GM12891 (cell line): ENCODE measurements at regions not wholly inside any gene's neighbourhood (a gene's known extent, or its start where the extent isn't known, plus 50 kb on each side); places are given as distances from the start of the nearest gene placed in this dataset.

Source experiments
- DNase-seq: peaks from one replicate; pipeline ENCODE4 v3.0.0; 2011; ENCODE audit warnings: low spot score; ENCODE audit not compliant: insufficient read length
- FAIRE-seq: peaks from 2 replicates; lab custom pipeline; 2011; peaks lifted over from hg19 to GRCh38; lab: Jason Lieb, UNC
- PAX5 ChIP-seq: IDR thresholded peaks from 2 replicates; pipeline ENCODE4 v1.6.1; 2011; ENCODE audit warnings: low read length, moderate library complexity, mild to moderate bottlenecking; ENCODE audit not compliant: insufficient read depth, severe bottlenecking
- POLR2A ChIP-seq: IDR thresholded peaks from 2 replicates; pipeline ENCODE4 v1.6.1; 2011; ENCODE audit warnings: low read depth, low read length, control low read depth
- POLR2AphosphoS5 ChIP-seq: IDR thresholded peaks from 2 replicates; pipeline ENCODE4 v1.6.1; 2011; ENCODE audit warnings: low read depth, low read length, control low read depth
- POU2F2 ChIP-seq: IDR thresholded peaks from 2 replicates; pipeline ENCODE4 v1.6.1; 2011; ENCODE audit warnings: low read depth, mild to moderate bottlenecking, control low read depth, low read length, moderate library complexity
- SPI1 ChIP-seq: IDR thresholded peaks from 2 replicates; pipeline ENCODE4 v1.6.1; 2011; ENCODE audit warnings: low read depth, low read length, control low read depth
- TAF1 ChIP-seq: IDR thresholded peaks from 2 replicates; pipeline ENCODE4 v1.6.1; 2011; ENCODE audit warnings: low read depth, low read length, control low read depth

GRCh38 chr21:22128671-22129070 lies 1130.5 kb downstream of the NCAM2 start:
- TF ChIP-seq POLR2AphosphoS5 (no peak), PAX5 (no peak), SPI1 (no peak), TAF1 (no peak), POU2F2 (no peak), POLR2A (no peak)
- DNase-seq = no peak
- FAIRE-seq = no peak

GRCh38 chr21:22132358-22133071 lies 1134.3 kb downstream of the NCAM2 start:
- TF ChIP-seq POU2F2 = no peak
- no peak for TF ChIP-seq POLR2AphosphoS5
- TF ChIP-seq POLR2A = no peak
- no peak for TF ChIP-seq PAX5
- TF ChIP-seq SPI1 = no peak
- no peak for TF ChIP-seq TAF1
- FAIRE-seq (no peak), DNase-seq (no peak)

- FAIRE-seq (no peak), DNase-seq (no peak)
- TF ChIP-seq POU2F2 = no peak
- TF ChIP-seq POLR2A = no peak
- no peak for TF ChIP-seq PAX5
- no peak for TF ChIP-seq TAF1
- no peak for TF ChIP-seq SPI1
- no peak for TF ChIP-seq POLR2AphosphoS5
Observed at GRCh38 chr21:22136740-22137139, 1138.5 kb downstream of the NCAM2 start.

- TF ChIP-seq POLR2AphosphoS5 (no peak), TAF1 (no peak), POU2F2 (no peak), PAX5 (no peak), POLR2A (no peak), SPI1 (no peak)
- FAIRE-seq = no peak
Observed at GRCh38 chr21:22138297-22139016, 1140.2 kb downstream of the NCAM2 start.

GRCh38 chr21:22145545-22145944 lies 1147.3 kb downstream of the NCAM2 start:
- DNase-seq (no peak), FAIRE-seq (no peak)
- TF ChIP-seq POLR2A = no peak
- no peak for TF ChIP-seq TAF1
- no peak for TF ChIP-seq SPI1
- no peak for TF ChIP-seq POLR2AphosphoS5
- TF ChIP-seq POU2F2 = no peak
- no peak for TF ChIP-seq PAX5

More at GRCh38 chr21:22138297-22139016, 1140.2 kb downstream of the NCAM2 start:
- DNase-seq = no peak

- no peak for FAIRE-seq
- no peak for TF ChIP-seq POU2F2
- no peak for TF ChIP-seq POLR2AphosphoS5
- TF ChIP-seq TAF1 = no peak
- no peak for TF ChIP-seq POLR2A
- TF ChIP-seq PAX5 = no peak
- TF ChIP-seq SPI1 = no peak
- DNase-seq = no peak
Observed at GRCh38 chr21:22154579-22155274, 1156.5 kb downstream of the NCAM2 start.

- FAIRE-seq (no peak), DNase-seq (no peak)
- TF ChIP-seq POLR2A = no peak
Observed at GRCh38 chr21:22164912-22165311, 1166.7 kb downstream of the NCAM2 start.

- FAIRE-seq = no peak
- no peak for TF ChIP-seq TAF1
- no peak for DNase-seq
Observed at GRCh38 chr21:22174746-22175145, 1176.5 kb downstream of the NCAM2 start.

GRCh38 chr21:22189278-22189677 lies 1191.1 kb downstream of the NCAM2 start:
- no peak for TF ChIP-seq TAF1
- no peak for TF ChIP-seq SPI1
- no peak for TF ChIP-seq POLR2A
- TF ChIP-seq POU2F2 = no peak
- TF ChIP-seq POLR2AphosphoS5 = no peak
- TF ChIP-seq PAX5 = no peak
- DNase-seq = no peak
- no peak for FAIRE-seq

- TF ChIP-seq POU2F2 (no peak), POLR2AphosphoS5 (no peak), POLR2A (no peak), PAX5 (no peak), TAF1 (no peak), SPI1 (no peak)
- FAIRE-seq = no peak
- no peak for DNase-seq
Observed at GRCh38 chr21:22191581-22191980, 1193.4 kb downstream of the NCAM2 start.
